GM23248 (cell line): ENCODE measurements at regions not wholly inside any gene's neighbourhood (a gene's known extent, or its start where the extent isn't known, plus 50 kb on each side); places are given as distances from the start of the nearest gene placed in this dataset.

Source experiments
- EZH2 ChIP-seq: fragments of 200-600 bp; sonication (generic); IDR thresholded peaks from 2 replicates; pipeline ENCODE4 v1.6.1; 2018; ENCODE audit warnings: antibody characterized with exemption, mild to moderate bottlenecking; ENCODE audit not compliant: insufficient read depth, poor library complexity, severe bottlenecking
- EZH2phosphoT487 ChIP-seq: fragments of 200-600 bp; sonication (generic); IDR thresholded peaks from 2 replicates; pipeline ENCODE4 v1.6.1; 2018; ENCODE audit warnings: antibody characterized with exemption, moderate library complexity, mild to moderate bottlenecking, low read depth; ENCODE audit not compliant: insufficient read depth

DNA sequence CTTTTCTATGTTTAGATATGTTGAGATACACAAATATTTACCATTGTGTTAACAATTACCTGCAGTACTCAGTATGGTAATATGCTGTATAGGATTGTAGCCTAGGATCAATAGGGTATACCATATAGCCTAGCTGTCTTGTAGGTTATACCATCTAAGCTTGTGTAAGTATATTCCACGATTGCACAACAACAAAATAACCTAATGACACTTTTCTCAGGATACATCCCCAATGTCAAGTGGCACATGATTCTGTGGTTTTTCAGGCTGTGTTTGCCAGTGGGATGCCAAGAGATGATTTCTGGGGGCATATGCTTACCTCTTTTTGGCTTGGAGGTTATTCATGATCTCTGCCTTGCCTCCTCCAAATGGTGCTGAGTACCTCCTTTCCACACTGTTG is 247.2 kb upstream of the CENPE start:
- TF ChIP-seq EZH2 (no peak), EZH2phosphoT487 (no peak)
